Caco-2 (cell line): ENCODE measurements at regions not wholly inside any gene's neighbourhood (a gene's known extent, or its start where the extent isn't known, plus 50 kb on each side); places are given as distances from the start of the nearest gene placed in this dataset.

Source experiments
- BruUV-seq: library from RNA; stranded (reverse); fragments of 400-500 nt; replicated peaks from 2 replicates; lab custom pipeline; 2021; lab: Mats Ljungman, UMichigan
- CTCF ChIA-PET: fragments of 300-600 bp; sonication (Branson Sonifier 250); formaldehyde crosslinking; loops from one replicate; lab custom pipeline; 2022; ENCODE audit warnings: antibody characterized with exemption; lab: Charles Lee
- POLR2A ChIA-PET: fragments of 300-600 bp; sonication (Branson Sonifier 250); formaldehyde crosslinking; loops from one replicate; lab custom pipeline; 2022; ENCODE audit warnings: antibody characterized with exemption; lab: Charles Lee
- DNase-seq, 2 experiments: peaks; one replicate each; pipeline versions ENCODE4 v3.0.0 to v3.0.0-alpha.2; 2020 to 2022
- H3K27me3 ChIP-seq: replicated peaks from 2 replicates; pipeline ENCODE4 v1.6.0; 2011; ENCODE audit warnings: low read length; ENCODE audit not compliant: control insufficient read depth, insufficient read depth
- H3K36me3 ChIP-seq: 2 replicates; pipeline ENCODE4 v1.5.1; 2011; ENCODE audit warnings: low read length; ENCODE audit not compliant: control insufficient read depth, insufficient read depth
- H3K4me1 ChIP-seq: fragments of 250-450 bp; sonication (Bioruptor Pico); 2 replicates; pipeline ENCODE4 v1.5.1; 2020; ENCODE audit warnings: mild to moderate bottlenecking
- H3K4me3 ChIP-seq: 2 replicates; pipeline ENCODE4 v1.5.1; 2011; ENCODE audit warnings: low read depth, mild to moderate bottlenecking, control low read depth, low read length
- H3K9me3 ChIP-seq: fragments of 250-450 bp; sonication (Bioruptor Pico); 2 replicates; pipeline ENCODE4 v1.5.1; 2020; ENCODE audit warnings: mild to moderate bottlenecking, moderate library complexity
- H3K27ac Mint-ChIP-seq: one replicate; pipeline ENCODE4 v1.8.0; 2022; ENCODE audit warnings: mixed read lengths; ENCODE audit not compliant: unreplicated experiment
- H3K27me3 Mint-ChIP-seq: one replicate; pipeline ENCODE4 v1.8.0; 2022; ENCODE audit warnings: mixed read lengths; ENCODE audit not compliant: insufficient read depth, unreplicated experiment
- H3K36me3 Mint-ChIP-seq: one replicate; pipeline ENCODE4 v1.8.0; 2022; ENCODE audit warnings: mild to moderate bottlenecking, mixed read lengths; ENCODE audit not compliant: insufficient read depth, unreplicated experiment
- H3K4me1 Mint-ChIP-seq: one replicate; pipeline ENCODE4 v1.8.0; 2022; ENCODE audit warnings: low read depth, mixed read lengths; ENCODE audit not compliant: unreplicated experiment
- H3K4me3 Mint-ChIP-seq: one replicate; pipeline ENCODE4 v1.8.0; 2022; ENCODE audit warnings: mild to moderate bottlenecking, moderate library complexity, mixed read lengths; ENCODE audit not compliant: unreplicated experiment
- H3K9me3 Mint-ChIP-seq: one replicate; pipeline ENCODE4 v1.8.0; 2022; ENCODE audit warnings: mixed read lengths; ENCODE audit not compliant: unreplicated experiment
- intact Hi-C: fragments of 100-400 bp; cut with micrococcal nuclease; formaldehyde crosslinking; loops from one replicate; pipeline ENCODE4 v1.10.0; 2022; ENCODE audit not compliant: unreplicated experiment
- TF ChIP-seq, protein P1 (sequence below), 2 experiments: fragments of 200-600 bp in 1 of 2; IDR thresholded peaks; 1 replicate in 1 of 2; 2 replicates in 1 of 2; pipeline versions ENCODE4 v1.5.1 to v1.8.0; 2011 to 2022; ENCODE audit warnings: antibody characterized with exemption in 1 of 2, control low read depth in 1 of 2, inconsistent platforms in 1 of 2, low read depth in 1 of 2, low read length in 1 of 2, mild to moderate bottlenecking in 1 of 2, moderate library complexity in 1 of 2; ENCODE audit not compliant: insufficient read depth in 1 of 2, severe bottlenecking in 1 of 2, unreplicated experiment in 1 of 2

DNA sequence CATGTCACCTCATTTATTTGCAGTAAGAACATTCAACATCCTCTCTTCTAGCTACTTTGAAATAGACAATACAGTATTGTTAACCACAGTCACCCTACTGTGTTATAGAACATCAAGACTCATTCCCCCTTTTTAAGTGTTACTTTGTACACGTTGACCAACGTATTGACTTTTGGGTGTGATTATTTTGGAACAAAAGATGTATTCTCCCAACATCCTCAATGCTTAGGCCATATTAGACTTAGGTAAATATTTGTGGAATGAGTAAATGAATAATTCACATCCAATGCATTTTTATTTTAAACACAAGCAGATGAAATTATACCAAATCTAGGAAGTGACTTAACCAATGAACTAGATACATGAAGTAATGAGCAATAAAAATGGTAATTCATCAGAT lies 296.6 kb downstream of the CHRM3 start:
- H3K4me3 ChIP-seq = no peak overlapping the region
- no peaks in the 10 kb centered on the region for H3K9me3 ChIP-seq
- TF ChIP-seq, protein P1, sequence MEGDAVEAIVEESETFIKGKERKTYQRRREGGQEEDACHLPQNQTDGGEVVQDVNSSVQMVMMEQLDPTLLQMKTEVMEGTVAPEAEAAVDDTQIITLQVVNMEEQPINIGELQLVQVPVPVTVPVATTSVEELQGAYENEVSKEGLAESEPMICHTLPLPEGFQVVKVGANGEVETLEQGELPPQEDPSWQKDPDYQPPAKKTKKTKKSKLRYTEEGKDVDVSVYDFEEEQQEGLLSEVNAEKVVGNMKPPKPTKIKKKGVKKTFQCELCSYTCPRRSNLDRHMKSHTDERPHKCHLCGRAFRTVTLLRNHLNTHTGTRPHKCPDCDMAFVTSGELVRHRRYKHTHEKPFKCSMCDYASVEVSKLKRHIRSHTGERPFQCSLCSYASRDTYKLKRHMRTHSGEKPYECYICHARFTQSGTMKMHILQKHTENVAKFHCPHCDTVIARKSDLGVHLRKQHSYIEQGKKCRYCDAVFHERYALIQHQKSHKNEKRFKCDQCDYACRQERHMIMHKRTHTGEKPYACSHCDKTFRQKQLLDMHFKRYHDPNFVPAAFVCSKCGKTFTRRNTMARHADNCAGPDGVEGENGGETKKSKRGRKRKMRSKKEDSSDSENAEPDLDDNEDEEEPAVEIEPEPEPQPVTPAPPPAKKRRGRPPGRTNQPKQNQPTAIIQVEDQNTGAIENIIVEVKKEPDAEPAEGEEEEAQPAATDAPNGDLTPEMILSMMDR (IDR thresholded peaks at IDR 0.05; ENCODE audit: insufficient read depth in 1 of 2, low read depth in 1 of 2, low read length in 1 of 2, severe bottlenecking in 1 of 2, unreplicated experiment in 1 of 2) = no peak
- no TSS peak for BruUV-seq
- no peak overlapping the region for H3K27ac Mint-ChIP-seq
- no peaks in the 10 kb centered on the region for H3K9me3 Mint-ChIP-seq
- ChIA-PET POLR2A (no interaction called here), CTCF (no interaction called here)
- no peak overlapping the region for H3K4me3 Mint-ChIP-seq
- no peak for DNase-seq
- H3K4me1 ChIP-seq = no peaks in the 10 kb centered on the region
- H3K36me3 Mint-ChIP-seq = no peaks in the 10 kb centered on the region
- H3K36me3 ChIP-seq = no peaks in the 10 kb centered on the region
- intact Hi-C loops = no loop called here
- no peaks in the 10 kb centered on the region for H3K4me1 Mint-ChIP-seq
- H3K27me3 ChIP-seq = no peaks in the 10 kb centered on the region
- no peaks in the 10 kb centered on the region for H3K27me3 Mint-ChIP-seq

DNA sequence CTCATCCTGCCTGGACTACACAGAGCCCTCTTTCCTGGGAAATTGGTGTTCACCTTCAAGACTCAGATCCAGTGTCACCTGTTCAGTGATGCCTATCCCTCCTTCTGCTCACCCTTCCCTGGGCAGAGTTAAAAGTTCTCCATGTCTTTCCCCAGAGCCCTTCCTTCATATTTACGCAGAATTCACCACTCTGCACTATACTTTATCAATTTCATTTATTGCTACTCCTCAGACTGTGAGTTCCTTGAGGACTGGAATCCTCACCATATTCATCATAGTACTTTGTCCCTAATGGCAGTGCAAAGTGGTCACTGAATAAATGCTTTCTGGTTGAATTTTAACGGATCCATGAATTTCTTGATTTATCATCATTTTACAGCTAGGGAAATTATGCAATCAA lies 300.0 kb downstream of the CHRM3 start:
- Histone ChIP-seq H3K27me3 (no peaks in the 10 kb centered on the region), H3K9me3 (no peaks in the 10 kb centered on the region), H3K4me3 (no peak overlapping the region), H3K36me3 (no peaks in the 10 kb centered on the region), H3K4me1 (no peaks in the 10 kb centered on the region)
- CTCF ChIA-PET = no interaction called here
- H3K4me3 Mint-ChIP-seq = no peak overlapping the region
- TF ChIP-seq, protein P1 (IDR thresholded peaks at IDR 0.05; ENCODE audit: insufficient read depth in 1 of 2, low read depth in 1 of 2, low read length in 1 of 2, severe bottlenecking in 1 of 2, unreplicated experiment in 1 of 2) = no peak
- H3K36me3 Mint-ChIP-seq = no peaks in the 10 kb centered on the region
- no peak for DNase-seq
- no peaks in the 10 kb centered on the region for H3K27me3 Mint-ChIP-seq
- no peaks in the 10 kb centered on the region for H3K4me1 Mint-ChIP-seq
- POLR2A ChIA-PET = no interaction called here
- intact Hi-C loops = no loop called here
- BruUV-seq = no TSS peak
- H3K9me3 Mint-ChIP-seq = no peaks in the 10 kb centered on the region
- H3K27ac Mint-ChIP-seq = no peak overlapping the region

DNA sequence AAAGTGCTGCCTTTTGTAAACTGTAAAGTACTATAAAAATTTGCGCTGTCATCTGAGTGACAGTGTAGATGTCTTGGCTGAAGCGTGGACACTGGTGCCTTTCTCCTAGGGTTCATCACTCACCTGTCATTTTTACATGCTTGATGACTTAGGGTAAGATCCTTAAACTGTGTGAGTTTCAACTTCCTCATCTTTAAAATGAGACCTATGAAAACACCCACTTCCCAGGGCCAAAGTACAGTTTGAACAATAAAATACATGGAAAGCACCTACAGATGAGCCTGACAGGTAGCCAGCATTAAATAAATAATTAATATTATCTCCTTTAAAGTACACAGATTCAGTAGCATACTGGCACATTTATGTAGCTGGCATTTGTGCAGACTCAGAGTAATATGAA lies 309.9 kb downstream of the CHRM3 start:
- Histone ChIP-seq H3K4me1 (no peaks in the 10 kb centered on the region), H3K36me3 (no peaks in the 10 kb centered on the region), H3K4me3 (no peak overlapping the region), H3K27me3 (no peaks in the 10 kb centered on the region), H3K9me3 (no peaks in the 10 kb centered on the region)
- POLR2A ChIA-PET = no interaction called here
- Mint-ChIP-seq H3K9me3 (peaks cover 9% of the 10 kb centered on the region), H3K4me3 (no peak overlapping the region), H3K27ac (no peak overlapping the region), H3K36me3 (no peaks in the 10 kb centered on the region), H3K27me3 (no peaks in the 10 kb centered on the region), H3K4me1 (no peaks in the 10 kb centered on the region)
- intact Hi-C loops = no loop called here
- DNase-seq = no peak
- BruUV-seq = no TSS peak
- TF ChIP-seq, protein P1 (IDR thresholded peaks at IDR 0.05; ENCODE audit: insufficient read depth in 1 of 2, low read depth in 1 of 2, low read length in 1 of 2, severe bottlenecking in 1 of 2, unreplicated experiment in 1 of 2) = no peak
- CTCF ChIA-PET = no interaction called here
